ENCODE measurements at regions not wholly inside any gene's neighbourhood (a gene's known extent, or its start where the extent isn't known, plus 50 kb on each side); places are given as distances from the start of the nearest gene placed in this dataset.
"Not testable (repeated sequence)": the region's sequence is repeated elsewhere in the genome, so short reads cannot be mapped to it uniquely, and the experiment has no call there.

DNA sequence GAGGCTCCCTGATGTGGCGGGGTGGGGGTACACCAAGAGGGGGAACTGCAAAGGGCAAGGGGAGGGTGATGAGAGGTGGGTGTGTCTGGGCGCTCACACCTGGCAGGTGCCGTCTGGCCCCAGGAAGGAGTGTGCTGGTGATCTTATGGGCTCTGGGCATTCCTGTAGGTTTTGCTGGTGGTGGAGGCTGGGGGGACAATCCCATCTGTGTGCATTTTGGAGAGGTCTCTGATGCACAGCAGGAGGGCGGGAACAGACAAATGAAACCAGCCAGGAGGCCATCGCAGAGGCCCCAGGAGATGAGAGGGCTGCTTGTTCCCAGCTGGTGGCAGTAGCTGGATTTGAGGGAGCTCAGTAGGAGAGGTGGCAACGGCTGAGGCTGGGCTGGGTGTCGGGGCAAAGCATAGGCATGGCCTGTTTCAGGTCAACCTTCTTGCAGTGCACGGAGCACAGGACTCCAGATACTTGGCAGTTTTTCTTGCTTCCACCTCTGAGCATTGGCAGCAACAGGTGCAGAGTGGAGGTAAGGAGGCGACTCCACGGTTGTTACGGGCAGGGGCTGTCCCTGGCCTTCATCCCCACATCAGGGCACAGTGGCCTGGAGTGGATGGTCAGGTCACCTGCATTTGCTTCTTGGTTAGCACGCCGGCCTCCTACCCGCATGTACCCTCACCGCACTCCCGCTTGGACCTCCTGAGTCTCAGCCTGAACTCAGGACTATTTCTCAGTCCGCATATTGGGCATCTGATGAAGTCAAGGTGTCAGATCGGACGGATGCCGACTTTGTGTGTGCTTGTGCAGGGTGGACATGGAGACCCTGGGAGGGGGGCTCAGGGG is 194.2 kb upstream of the HDAC4 start:
- no peak for DNase-seq

DNA sequence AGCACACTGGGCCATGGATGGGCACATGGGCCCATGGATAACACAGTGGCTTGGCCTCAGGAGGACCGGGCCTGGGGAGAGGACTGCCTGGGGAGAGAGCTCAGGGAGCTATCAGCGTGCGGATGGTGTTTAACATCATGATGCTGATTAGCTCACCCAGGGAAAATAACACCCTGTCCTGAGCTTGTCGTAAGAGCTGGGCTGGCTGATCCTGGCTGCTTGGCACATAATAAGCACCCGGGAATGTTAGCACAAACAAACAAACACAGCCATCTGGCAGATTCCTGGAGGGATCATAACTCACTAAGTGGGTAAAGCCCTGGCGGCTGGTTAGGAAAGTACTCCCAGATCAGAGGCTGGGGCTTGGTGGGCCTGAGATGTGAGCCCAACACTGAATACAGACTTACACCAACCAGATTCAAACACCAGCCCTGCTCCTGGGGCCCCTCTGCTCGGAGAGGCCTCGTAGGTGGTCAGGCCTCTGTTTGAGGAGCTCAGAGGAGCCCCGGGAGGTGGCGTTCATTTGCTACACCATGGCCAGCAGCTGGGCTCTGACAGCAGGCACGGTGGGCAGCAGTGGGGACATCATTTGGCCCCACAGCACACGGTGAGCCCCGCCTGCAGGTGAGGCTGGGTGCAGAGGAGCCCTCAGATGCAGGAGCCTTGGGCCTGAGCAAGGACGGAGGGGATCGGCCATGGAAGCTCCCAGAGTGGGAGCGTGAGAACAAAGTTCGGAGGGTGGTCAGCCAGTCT is 193.4 kb upstream of the HDAC4 start:
- DNase-seq, result no peak

DNA sequence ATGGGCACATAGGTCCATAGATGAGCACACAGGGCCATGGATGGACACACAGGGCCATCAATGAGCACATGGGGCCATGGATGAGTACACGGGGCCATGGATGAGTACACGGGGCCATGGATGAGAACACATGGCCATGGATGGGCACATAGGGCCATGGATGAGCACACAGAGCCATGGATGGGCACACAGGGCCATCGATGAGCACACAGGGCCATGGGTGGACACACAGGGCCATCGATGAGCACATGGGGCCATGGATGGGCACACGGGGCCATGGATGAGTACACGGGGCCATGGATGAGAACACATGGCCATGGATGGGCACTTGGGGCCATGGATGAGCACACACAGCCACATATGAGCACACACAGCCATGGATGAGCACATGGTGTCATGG is 192.6 kb upstream of the HDAC4 start:
- DNase-seq, result no peak

DNA sequence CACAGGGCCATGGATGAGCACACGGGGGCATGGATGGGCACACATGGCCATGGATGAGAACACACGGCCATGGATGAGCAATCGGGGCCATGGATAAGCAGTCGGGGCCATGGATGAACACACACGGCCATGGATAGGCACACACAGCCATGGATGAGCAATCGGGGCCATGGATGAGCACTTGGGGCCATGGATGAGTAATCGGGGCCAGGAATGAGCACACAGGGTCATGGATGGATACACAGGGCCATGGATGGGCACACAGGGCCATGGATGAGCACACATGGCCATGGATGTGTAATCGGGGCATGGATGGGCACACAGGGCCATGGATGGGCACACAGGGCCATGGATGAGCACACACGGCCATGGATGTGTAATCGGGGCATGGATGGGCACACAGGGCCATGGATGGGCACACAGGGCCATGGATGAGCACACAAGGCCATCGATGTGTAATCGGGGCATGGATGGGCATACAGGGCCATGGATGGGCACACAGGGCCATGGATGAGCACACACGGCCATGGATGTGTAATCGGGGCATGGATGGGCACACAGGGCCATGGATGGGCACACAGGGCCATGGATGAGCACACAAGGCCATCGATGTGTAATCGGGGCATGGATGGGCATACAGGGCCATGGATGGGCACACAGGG is 191.9 kb upstream of the HDAC4 start:
- not testable (repeated sequence) for DNase-seq

DNA sequence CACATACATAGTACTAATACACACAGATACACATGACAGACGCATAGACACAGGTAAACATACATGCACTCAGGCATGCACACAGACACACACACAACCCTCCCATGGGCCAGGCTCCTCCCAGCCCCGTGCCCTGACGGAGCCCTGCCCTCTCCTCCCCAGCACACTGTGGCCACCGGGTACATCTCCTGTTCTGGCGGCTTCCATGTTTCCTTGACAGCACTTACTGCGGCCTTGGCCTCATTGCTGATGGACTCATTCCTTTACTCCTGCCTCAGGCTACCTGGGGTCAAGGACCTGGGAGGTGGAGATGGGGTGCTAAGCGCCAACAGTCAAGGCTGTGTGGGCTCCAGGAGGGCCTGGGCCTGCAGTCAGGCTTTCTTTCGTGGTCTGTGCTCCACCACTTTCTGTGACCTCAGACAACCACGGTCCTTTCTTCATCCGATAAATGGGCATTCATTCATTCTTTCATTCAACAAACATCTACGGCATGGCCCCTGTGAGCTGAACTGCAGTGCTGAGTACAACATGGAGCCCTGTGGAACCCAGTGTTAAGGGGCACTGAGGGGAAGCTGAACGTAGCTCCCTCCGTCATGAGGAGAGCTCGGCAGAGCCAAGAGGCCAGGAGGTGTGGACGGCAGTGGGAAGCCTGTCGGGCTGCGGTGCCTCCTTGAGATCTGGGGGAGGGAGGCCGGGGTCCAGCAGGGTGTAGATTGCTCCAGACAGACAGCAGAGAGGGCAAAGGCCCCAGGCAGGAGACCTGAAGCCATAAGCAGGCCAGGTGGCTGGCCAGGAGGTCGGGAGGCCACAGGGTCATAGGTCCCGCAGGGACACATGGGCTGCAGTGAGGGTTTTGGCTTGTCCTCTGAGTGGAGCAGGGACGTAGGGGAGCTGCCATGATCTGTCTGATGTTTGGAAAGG is 190.4 kb upstream of the HDAC4 start:
- DNase-seq, result no peak

DNA sequence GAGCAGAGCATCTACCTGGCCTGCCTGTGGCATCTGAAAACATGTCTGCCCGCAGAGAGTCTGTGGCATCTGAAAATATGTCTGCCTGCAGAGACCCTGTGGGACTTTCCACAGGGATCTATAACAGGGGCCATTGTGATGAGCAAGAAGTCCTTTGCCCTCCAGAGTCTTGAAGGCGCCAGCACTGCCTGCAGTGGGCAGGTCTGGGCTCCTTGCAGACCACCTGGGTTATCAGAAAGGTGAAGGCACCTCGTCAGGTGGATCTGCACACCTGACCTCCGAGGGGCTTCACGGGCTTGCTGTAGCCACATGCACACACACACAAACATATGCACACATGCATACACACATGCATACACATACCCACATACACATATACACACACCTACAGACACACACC is 189.5 kb upstream of the HDAC4 start:
- no peak for DNase-seq

DNA sequence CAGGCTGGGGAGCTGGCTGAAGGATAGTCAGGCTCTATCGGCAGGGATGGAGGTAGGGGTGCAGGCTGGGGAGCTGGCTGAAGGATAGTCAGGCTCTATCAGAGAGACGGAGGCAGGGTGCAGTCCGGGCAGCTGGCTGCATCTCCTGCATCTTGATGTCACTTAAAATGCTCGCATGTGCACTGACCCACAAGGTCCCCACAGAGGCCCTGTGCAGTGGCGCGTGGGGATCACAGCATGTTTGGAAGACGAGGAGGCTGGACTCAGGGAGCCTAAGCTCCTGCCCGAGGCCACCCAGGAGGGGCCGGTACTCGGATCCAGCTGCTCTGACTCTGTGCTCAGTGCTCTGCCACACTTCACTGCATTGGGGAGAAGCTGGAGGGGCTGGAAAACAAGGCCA is 189.0 kb upstream of the HDAC4 start:
- no peak for DNase-seq

DNA sequence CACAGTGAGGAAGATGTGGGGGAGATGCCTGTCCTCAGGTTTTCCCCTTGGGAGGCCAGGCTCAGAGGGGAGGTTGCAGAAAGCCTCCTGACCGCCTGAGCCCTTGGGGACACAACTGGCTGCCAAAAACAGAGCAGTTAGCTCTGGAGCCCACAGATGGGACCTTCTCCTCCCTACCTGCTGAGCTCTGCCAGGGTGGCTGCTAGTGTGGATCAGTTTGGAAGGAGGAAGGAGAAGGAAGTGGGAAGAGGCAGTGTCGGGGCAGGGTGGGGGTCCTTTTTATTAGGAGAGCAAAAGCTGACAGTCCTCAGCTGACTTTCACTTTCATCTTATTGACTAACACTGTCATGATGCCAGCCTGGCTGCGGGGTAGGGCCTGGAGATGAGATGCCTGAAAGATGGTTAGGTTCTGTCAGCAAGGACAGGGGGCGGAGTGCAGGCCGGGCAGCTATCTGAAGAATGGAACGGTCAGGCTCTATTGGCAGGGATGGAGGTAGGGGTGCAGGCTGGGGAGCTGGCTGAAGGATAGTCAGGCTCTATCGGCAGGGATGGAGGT is 188.5 kb upstream of the HDAC4 start:
- no peak for DNase-seq

DNA sequence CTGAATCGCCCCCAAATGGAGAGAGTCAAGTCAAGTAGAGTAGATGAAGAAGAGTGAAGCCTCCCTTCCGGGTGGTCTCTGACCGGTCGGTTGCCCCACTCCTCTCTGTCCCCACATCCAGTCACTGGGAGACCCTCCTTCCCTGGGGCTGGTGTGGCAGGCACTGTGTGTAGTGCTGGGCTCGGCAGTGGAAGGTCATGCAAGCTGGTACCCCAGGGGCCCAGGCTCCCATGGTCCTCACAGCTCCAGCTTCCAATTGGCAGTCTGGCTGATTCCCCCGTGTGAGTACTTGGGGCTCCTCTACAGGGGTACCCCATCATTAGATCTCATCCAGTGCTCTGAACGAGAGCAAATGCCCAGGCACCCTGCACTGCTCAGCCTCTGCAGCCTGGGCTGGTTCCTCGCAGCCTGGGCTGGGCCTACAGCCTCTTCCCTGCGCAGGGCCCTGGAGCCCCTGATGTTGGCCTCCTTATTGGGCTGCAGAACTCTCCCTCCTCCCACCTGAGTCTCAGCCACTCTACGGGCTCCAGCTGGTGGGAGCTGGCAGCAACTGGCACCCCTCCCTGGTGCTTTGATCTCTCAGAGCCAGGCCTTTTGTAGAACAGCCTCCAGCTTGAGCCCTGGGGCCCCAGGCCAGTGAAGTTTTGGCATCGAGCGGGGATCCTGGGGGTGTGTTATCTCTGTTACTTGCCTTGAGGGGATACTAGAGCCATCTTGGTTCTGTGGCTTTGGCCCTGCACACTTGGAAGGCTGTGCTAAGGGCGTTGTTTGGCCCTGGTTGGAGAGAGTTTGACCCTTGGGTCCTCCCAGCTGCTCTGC is 187.8 kb upstream of the HDAC4 start:
- no peak for DNase-seq

DNA sequence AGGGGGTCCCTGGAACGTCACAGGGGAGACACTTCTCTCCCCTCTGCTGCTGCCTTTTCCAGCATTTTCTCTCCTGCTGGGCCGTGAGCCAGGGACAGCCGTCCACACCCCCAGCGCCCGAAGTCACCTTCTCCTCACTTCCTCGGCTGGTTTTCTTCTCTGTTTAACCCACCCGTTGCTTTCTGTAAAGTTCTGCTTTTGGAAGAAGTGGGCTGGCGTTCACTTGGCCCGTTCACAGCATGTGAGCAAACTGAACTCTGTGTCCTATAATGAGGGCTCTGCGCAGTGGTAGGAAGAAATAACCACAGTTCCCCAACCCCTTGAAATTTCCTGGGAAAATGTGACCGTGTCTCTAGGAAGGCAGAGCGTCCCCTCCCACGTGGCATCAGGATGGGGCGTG is 187.0 kb upstream of the HDAC4 start:
- no peak for DNase-seq

DNA sequence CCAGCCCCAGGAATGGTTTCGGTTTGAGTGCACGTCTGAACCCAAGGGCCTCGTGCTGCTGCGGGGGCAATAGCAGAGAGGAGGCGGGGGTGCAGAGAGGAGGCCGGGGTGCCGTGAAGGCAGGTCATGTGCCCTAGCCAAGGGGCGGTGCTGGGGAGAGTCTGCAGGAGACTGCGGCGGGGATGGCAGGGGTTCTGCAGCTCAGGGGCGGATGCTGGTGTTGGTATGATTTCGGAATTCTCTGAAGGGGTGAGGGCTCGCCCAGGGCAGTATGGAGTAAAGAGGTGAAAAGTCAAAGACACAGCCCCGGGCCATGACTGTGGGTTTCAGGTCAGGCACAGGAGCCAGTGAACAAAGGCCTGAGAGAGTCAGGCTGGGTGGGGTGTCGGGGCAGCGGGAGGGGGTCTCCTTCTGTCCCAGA is 186.5 kb upstream of the HDAC4 start:
- DNase-seq, result no peak

DNA sequence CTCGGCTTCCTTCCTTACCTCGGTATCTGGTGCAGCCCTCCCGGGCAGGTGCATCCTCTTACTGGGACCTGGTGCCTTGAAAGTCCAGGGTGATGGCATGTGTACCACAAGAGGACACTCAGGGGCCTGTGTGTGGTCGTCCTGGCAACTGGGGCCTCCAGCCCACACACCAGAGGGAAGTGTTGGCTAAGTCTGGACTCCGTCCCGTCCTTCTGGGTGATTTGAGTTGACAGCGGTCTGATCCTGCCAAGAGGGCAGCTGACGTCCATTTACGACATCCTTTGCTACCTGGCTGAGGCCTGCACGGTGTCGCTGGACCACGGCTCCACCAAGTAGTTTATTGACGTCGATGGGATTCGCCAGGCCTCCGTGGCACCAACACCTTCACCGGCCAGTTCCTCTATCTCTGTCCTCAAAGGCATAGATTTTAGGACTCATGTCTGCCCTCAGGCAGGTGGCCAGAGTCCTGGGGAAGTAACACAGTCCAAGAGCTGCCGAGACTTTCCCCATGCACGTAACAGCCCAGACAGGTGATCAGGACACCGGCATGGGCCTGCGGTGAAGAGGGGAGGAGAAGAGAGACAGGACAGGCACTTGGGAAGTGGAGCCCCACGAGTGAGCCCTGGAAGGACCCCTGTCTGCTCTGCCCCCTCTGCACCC is 186.0 kb upstream of the HDAC4 start:
- DNase-seq, result no peak

DNA sequence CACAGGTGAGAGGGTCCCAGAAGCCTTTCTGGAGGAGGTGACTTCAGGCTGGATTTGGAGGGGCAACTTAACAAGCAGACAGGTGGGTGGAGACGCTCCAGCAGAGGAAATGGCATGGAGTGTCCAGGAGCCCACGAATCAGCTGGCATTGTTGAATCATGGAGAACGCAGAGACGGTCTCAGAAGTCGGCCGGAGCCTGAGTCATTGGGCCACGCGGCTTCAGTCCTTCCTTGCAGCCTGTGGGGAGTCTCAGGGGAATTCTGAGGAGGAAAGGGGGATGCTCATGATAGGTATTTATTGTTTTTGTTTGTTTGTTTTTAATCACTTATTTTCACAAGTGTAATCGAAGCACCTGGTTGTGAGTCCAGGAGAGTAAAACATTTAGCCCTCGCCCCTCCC is 184.6 kb upstream of the HDAC4 start:
- DNase-seq, result no peak

DNA sequence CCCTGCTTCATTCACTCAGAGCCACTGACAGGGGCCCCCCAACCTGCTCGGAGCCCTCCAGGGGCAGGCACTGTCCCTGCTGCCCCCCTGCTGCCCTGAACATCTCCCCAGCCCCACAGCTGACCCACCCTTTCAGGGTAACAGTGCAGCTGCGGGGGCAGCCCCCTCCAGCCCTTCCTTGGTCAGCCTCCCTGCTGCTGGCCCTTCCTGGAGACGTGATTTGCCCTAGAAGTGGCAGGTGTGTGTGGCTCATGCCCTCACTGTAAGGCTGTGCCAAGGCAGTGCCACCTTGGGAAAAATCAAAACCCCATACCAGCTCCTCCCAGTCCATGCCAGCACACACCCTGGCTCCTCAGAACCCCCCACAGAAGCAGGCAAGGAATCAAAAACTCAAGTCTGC is 184.2 kb upstream of the HDAC4 start:
- DNase-seq, result no peak

DNA sequence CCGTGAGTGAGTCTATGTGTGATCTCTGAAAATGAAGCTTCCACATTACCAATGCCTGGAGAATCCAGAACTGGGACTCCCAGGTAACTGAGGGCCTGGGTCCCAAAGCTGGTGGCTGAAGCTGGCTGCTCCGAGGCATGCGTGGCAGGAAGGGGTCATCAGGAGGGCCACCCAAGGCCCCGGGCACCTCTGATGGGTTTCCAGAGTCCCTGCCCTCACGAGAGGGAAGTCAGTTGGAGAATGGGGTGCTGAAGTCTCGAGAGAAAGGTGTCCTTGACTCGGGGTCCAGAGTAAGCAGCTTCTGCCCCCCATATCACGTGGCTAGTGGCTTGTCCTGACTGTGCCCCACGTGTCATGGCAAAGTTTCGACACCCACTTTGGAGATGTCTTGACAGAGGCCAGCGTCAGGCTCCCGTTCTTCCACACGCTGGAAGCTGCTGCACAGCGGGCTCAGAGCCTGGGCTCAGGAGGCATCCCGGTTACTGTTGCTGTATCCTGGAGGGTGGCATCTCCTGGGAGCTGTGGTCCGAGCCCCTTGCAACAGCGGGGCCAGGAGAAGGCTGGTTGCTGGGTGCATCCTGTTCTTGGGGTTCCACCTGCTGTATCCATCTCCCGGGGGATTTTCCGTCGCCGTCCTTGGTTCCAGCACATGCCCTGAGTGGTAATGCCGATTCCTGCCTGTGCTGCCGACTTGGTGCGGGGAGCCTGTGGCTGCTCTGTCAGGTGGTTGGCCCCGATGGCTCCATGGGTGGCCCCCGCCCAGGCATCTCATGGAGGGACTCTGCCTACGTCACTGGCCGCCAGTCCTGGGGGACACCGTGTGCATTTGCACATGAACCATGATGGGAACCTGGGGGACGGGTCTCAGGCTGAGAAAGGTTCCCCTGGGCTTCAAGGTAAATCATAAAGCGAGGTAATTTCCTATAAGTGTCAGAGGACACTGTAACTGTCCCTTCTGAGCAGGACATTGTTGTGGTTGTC is 183.3 kb upstream of the HDAC4 start:
- no peak for DNase-seq

DNA sequence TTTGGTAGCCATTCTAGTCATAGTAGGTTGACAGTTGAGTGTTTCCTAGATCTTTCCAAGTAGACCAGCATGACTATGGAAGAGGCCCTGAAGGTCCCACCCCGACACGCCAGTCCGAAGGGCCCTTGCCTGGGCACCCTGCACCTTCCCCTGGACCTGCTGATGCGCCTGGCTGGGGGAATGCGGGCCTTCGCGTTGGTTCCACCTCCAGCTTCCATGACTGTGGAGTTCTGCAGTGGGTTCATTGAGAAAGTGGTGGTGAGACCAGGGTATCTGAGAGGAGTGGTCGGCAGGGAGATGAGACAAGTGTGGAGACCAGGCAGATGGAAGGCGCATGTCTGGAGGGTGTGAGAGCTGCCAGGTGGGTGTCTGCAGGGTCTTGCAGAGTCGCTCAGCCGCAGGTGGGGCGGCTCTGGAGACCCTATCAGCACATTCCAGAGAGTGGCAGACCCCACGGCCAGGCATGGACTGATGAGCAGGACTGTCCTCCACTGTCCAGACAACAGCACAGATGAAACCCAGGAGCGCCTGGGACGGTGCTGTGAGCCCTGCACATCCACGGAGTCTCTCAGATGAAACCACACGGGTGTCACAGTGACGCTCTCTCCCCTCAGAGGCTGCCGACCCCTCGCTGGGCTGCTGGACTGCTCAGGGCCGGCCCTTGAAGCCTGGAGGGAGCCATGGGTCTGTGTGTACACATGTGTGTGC is 182.5 kb upstream of the HDAC4 start:
- DNase-seq, result no peak

DNA sequence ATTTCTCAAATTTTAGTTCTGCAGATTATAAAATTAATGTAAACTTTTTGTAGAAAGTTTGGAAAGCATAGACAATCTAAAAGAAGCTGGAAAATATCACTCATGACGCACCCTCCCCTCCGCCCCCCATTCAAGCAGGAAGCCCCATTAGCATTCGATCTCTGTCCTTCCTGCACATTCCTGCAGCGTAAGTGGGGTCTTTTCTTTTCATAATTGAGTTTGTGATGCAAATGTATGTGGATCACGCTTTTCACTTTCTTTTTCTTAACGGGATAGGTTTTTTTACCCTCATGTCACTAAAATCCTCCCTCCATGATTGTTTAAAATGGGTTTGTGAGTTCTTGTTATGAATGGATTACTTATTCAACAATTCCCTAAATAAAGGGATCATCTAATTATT is 181.7 kb upstream of the HDAC4 start:
- no peak for DNase-seq

DNA sequence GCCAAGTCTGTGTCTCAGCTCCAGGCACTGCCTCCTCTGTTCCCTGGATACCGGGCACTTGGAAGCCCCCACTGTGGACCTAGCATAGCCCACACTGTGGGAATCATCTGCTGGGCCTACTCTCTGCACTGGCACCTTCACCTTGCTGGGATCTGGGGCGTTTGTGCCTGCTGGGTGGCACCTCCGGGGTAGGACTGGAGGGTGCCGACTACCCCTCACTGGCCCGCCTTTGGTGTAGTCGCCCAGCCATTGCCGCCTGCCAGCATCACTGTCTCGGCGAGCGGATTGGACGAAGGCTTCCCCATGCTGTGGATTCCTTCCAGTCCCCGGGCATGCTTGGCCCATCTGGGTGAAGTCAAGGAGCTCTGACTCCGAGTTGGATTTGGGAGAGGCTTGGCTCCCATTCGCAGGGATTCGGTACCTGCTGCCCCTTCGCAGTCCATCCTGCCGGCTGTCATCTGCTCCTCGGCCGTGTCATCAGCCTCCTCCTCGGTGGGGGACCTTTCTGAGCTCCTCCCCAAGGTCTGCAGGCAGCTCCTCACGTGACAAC is 180.6 kb upstream of the HDAC4 start:
- no peak for DNase-seq

DNA sequence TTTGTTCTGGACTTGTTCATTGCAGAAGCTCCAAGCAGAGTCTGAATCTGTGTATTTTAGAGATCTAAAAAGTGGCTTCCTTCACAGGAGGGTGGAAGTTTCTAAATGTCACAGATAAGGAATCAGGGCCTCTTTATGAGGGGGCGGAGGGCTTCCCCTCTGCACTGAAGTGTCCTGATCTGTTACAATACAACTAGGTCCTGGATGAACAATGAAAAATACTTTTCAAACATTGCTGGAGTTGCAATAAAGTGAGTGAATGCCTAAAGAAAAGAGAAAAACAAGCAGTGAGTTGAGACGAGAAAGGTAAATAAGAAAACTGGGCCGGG is 179.3 kb upstream of the HDAC4 start:
- DNase-seq, result no peak

Measured in activated CD4-positive, alpha-beta T cell treated with anti-CD3 and anti-CD28 coated beads for 4 hours (primary cell).